Transverse colon (tissue), 4 donors: ENCODE measurements at regions not wholly inside any gene's neighbourhood (a gene's known extent, or its start where the extent isn't known, plus 50 kb on each side); places are given as distances from the start of the nearest gene placed in this dataset.

Experiments used
- DNase-seq: peaks from one replicate; pipeline ENCODE4 v3.0.0-alpha.2; 2019
- H3K27ac ChIP-seq, 4 donors: fragments of 200-600 bp; sonication (generic); 2 replicates each; pipeline ENCODE4 v1.5.1; 2016 to 2018; ENCODE audit warnings: inconsistent platforms in 4 of 4
- H3K27me3 ChIP-seq: fragments of 200-600 bp; sonication (generic); 2 replicates; pipeline ENCODE4 v1.5.1; 2017; ENCODE audit warnings: inconsistent platforms
- H3K36me3 ChIP-seq, 4 donors: fragments of 200-600 bp; sonication (generic); 2 replicates each; pipeline ENCODE4 v1.5.1; 2017 to 2019; ENCODE audit warnings: inconsistent platforms in 4 of 4
- H3K4me1 ChIP-seq, 4 donors: fragments of 200-600 bp; sonication (generic); 2 replicates each; pipeline ENCODE4 v1.5.1; 2017 to 2020; ENCODE audit warnings: inconsistent platforms in 4 of 4
- H3K4me3 ChIP-seq, 4 donors: fragments of 200-600 bp; sonication (generic); 1 replicate in 1 of 4; 2 replicates in 3 of 4; pipeline versions ENCODE4 v1.5.1 to v1.6.1; 2017 to 2019; ENCODE audit warnings: inconsistent platforms in 4 of 4
- H3K9me3 ChIP-seq, 2 donors: fragments of 200-600 bp; sonication (generic); 2 replicates each; pipeline ENCODE4 v1.5.1; 2017 to 2019; ENCODE audit warnings: inconsistent platforms in 2 of 2
- EP300 ChIP-seq: sonication (generic); formaldehyde crosslinking; IDR thresholded peaks from one replicate; pipeline ENCODE4 v1.6.1; 2017; ENCODE audit warnings: antibody characterized with exemption, low read depth
- POLR2A ChIP-seq: fragments of 450-650 bp; IDR thresholded peaks from one replicate; pipeline ENCODE4 v1.6.1; 2016; ENCODE audit warnings: antibody characterized with exemption, mild to moderate bottlenecking, moderate library complexity
- POLR2AphosphoS5 ChIP-seq, 3 donors: sonication (generic); formaldehyde crosslinking; IDR thresholded peaks; one replicate each; pipeline ENCODE4 v1.6.1; 2016; ENCODE audit warnings: antibody characterized with exemption in 3 of 3
- WGBS, 2 donors: methylation state at CpG; one replicate each; pipeline ENCODE4 v1.1.5; 2018; ENCODE audit warnings: low coverage in 1 of 2; 5-methylcytosine and 5-hydroxymethylcytosine counted together
- in situ Hi-C, 4 donors: fragments of 200-750 bp; cut with MboI; loops; one replicate each; pipeline versions ENCODE4 v1.15.0 to v1.15.1; 2017; ENCODE audit warnings: low sequenced_read_pairs in 3 of 4, low pct_ligation_motif_present in 1 of 4, low pct_unique_long_range_greater_than_20kb in 1 of 4
- intact Hi-C: fragments of 100-400 bp; cut with DNase I; formaldehyde crosslinking; loops from one replicate; pipeline ENCODE4 v1.15.1; 2023; ENCODE audit warnings: low total_unique reads
- TF ChIP-seq, protein P1 (sequence below), 5 experiments: fragments of 200-600 bp in 3 of 5; fragments of 450-650 bp in 2 of 5; sonication (generic) in 3 of 5; IDR thresholded peaks; 1 replicate in 2 of 5; 2 replicates in 3 of 5; pipeline ENCODE4 v1.5.1; 2016 to 2017; ENCODE audit warnings: antibody characterized with exemption in 5 of 5, inconsistent platforms in 3 of 5, mild to moderate bottlenecking in 2 of 5, moderate library complexity in 1 of 5

DNA sequence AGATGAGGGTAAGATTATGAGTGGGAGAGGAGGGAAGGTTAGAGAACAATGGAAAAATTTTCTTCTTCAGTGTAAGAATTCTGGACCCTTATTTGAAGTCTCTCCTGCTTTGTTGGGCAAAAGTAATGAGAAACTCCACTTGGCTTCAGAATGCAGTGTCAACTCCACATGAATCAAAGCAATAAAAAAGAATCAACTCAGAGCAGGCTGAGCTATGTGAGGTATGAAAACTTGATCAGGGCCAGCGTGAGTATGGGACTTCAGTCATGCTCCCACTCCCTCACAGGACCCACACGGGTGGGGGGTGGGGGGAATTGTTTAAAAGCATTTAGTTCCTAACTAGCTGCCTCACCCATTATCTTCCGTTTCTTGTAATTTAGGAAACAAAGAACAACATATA, 502.2 kb downstream of the PDCD6IP start:
- WGBS, 2 donors = 25 to 65% methylated on average over 3 of the region's 3 CpGs
- intact Hi-C loops = no loop called here
- no peak overlapping the region for H3K4me3 ChIP-seq

DNA sequence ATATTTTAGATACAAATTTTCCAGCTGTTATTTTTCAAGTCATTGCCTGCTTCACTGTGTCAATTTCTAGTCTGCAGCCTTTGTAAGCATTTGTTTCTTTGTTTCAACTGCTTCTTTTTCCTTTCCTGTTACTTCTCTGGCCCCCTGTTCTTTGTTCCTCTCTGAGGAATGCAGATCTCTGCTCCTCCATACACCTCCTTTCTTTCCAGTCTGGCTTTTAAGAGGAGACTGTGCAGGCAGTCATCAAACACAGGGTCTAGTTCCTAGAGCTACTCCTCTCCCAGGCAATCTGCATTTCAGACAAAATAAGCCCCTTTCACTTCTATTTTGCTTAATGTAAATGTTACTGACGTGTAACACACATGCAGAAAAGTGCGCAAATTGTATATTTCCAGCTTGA, 502.9 kb downstream of the PDCD6IP start:
- intact Hi-C loops (no loop called here), in situ Hi-C loops (no loop called here)
- Histone ChIP-seq H3K27me3 (no peaks in the 10 kb centered on the region), H3K4me1 (no peaks in the 10 kb centered on the region), H3K27ac (no peak overlapping the region), H3K36me3 (no peaks in the 10 kb centered on the region), H3K9me3 (no peaks in the 10 kb centered on the region), H3K4me3 (no peak overlapping the region)
- WGBS, 2 donors = 83 to 92% methylated on average over 2 of the region's 2 CpGs
- no peak for DNase-seq
- TF ChIP-seq, protein P1, sequence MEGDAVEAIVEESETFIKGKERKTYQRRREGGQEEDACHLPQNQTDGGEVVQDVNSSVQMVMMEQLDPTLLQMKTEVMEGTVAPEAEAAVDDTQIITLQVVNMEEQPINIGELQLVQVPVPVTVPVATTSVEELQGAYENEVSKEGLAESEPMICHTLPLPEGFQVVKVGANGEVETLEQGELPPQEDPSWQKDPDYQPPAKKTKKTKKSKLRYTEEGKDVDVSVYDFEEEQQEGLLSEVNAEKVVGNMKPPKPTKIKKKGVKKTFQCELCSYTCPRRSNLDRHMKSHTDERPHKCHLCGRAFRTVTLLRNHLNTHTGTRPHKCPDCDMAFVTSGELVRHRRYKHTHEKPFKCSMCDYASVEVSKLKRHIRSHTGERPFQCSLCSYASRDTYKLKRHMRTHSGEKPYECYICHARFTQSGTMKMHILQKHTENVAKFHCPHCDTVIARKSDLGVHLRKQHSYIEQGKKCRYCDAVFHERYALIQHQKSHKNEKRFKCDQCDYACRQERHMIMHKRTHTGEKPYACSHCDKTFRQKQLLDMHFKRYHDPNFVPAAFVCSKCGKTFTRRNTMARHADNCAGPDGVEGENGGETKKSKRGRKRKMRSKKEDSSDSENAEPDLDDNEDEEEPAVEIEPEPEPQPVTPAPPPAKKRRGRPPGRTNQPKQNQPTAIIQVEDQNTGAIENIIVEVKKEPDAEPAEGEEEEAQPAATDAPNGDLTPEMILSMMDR (IDR thresholded peaks at IDR 0.05) = no peak
- TF ChIP-seq POLR2AphosphoS5 (IDR thresholded peaks at IDR 0.05) = no peak
- TF ChIP-seq POLR2A = no peak
- TF ChIP-seq EP300 = no peak

More for the DNA sequence above, 502.2 kb downstream of the PDCD6IP start:
- Histone ChIP-seq H3K4me1 (no peaks in the 10 kb centered on the region), H3K36me3 (no peaks in the 10 kb centered on the region), H3K27ac (no peak overlapping the region), H3K9me3 (no peaks in the 10 kb centered on the region), H3K27me3 (no peaks in the 10 kb centered on the region)
- TF ChIP-seq, protein P1 (IDR thresholded peaks at IDR 0.05) = no peak
- no peak for TF ChIP-seq EP300
- TF ChIP-seq POLR2A = no peak
- TF ChIP-seq POLR2AphosphoS5 (IDR thresholded peaks at IDR 0.05) = no peak
- no peak for DNase-seq
- in situ Hi-C loops = no loop called here

DNA sequence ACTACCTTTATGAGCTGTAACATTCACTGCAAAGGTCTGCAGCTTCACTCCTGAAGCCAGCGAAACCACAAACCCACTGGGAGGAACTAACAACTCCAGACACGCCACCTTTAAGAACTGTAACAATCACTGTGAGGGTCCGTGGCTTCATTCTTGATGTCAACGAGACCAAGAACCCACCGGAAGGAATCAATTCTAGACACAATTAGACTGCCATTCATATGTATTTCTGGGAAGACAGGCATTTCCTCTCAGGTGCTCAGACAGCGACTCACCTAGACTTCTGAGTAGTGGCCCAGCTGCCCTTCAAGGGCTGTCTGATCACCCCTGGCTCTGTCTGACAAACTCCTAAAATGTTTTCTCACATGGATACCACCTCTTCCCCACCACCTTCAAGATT, 506.8 kb downstream of the PDCD6IP start:
- no peak for DNase-seq
- Histone ChIP-seq H3K9me3 (no peaks in the 10 kb centered on the region), H3K4me1 (no peaks in the 10 kb centered on the region), H3K27ac (no peak overlapping the region), H3K27me3 (no peaks in the 10 kb centered on the region), H3K36me3 (no peaks in the 10 kb centered on the region), H3K4me3 (no peak overlapping the region)
- intact Hi-C loops = no loop called here
- WGBS, 2 donors = 82% methylated on average over 6 of the region's 6 CpGs; no CpG with 5 or more reads in 1 of the 2 donors
- TF ChIP-seq POLR2A = no peak
- no peak for TF ChIP-seq EP300
- TF ChIP-seq POLR2AphosphoS5 (IDR thresholded peaks at IDR 0.05) = no peak
- TF ChIP-seq, protein P1 (IDR thresholded peaks at IDR 0.05) = no peak
- in situ Hi-C loops = no loop called here

DNA sequence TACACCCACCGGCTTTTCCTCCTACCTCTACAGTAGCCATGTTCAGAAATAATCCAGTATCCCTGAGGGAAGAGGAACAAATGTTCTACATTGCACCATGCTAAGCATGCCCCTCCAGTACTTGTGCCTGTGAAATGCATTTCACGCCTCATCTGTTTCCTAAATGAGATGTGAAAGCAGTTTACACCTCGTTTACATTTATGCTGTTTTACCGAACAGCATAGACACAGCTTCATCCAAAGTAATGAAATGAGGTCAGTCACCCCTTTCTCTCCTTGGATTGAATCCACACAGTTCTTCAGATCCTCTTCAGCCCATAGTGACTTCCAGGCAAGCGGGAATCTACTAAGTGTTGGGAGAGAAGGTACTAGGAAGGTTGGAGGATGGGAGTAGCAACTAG, 514.3 kb downstream of the PDCD6IP start:
- no peak for DNase-seq
- Histone ChIP-seq H3K36me3 (no peaks in the 10 kb centered on the region), H3K27me3 (no peaks in the 10 kb centered on the region), H3K4me3 (no peak overlapping the region), H3K4me1 (no peaks in the 10 kb centered on the region), H3K27ac (no peak overlapping the region), H3K9me3 (no peaks in the 10 kb centered on the region)
- 80 to 81% methylated on average over 5 of the region's 5 CpGs for WGBS, 2 donors
- intact Hi-C loops (no loop called here), in situ Hi-C loops (no loop called here)
- TF ChIP-seq, protein P1 (IDR thresholded peaks at IDR 0.05) = no peak
- TF ChIP-seq POLR2AphosphoS5 (IDR thresholded peaks at IDR 0.05) = no peak
- no peak for TF ChIP-seq EP300
- no peak for TF ChIP-seq POLR2A
